ENCODE measurements at regions not wholly inside any gene's neighbourhood (a gene's known extent, or its start where the extent isn't known, plus 50 kb on each side); places are given as distances from the start of the nearest gene placed in this dataset.
"Not testable (repeated sequence)": the region's sequence is repeated elsewhere in the genome, so short reads cannot be mapped to it uniquely, and the experiment has no call there.

DNA sequence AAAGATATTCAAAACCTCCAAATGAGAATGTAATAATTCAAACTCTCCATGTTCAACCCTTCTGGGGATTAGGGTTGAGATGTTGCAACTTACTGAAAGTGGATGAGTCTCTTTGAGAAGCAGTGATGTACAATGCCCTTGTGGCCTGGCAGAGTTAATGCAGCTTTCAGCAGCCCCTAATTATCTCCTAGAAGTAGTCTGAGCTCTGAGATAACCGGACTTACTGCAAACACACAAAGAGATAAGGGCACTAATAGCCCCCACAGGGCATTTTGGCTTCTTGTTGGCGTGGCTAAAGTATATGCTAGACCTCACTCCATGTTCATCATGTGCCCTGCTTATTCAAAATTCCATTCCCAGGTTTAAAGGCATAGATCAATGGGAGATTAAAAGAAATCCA is 404.7 kb downstream of the NEBL start:
- no peak for DNase-seq (ENCODE audit: low read depth)

DNA sequence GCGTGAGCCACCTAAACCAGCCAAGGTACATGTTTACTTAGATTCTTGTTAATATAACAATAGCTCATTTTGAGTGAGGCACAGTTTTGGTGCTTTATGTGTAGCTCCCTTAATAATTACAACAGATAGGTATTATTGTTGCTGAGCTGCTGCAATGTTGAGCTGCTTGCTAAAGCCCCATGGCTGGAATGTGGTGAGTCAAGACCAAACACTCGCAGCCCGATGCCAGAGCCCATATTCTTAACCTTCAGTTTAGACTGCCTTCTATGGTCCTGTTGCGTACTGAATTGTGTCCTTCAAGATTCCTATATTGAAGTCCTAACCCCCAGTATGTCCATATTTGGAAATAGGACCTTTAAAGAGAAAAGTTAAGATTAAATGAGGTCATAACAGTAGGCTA is 407.1 kb downstream of the NEBL start:
- no peak for DNase-seq (ENCODE audit: low read depth)

DNA sequence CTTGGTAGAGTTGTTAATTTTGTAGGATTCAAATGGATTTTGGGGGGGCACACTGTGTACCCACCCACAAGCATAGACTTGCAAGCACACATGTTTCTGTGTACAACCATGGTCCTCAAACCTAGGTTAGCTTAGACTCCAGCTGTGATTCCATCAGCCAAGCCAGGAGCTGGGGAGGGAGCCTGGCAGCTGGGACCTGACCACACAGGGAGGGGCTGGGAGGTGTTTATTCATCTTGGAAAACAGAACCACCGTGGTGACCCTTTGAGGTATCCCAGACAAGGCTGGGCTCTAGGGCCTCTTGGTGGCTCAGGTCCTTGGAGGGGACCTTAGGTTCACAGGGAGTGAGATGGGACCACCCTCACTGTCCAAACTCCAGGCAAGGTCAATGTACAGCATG is 410.3 kb downstream of the NEBL start:
- no peak for DNase-seq (ENCODE audit: low read depth)

DNA sequence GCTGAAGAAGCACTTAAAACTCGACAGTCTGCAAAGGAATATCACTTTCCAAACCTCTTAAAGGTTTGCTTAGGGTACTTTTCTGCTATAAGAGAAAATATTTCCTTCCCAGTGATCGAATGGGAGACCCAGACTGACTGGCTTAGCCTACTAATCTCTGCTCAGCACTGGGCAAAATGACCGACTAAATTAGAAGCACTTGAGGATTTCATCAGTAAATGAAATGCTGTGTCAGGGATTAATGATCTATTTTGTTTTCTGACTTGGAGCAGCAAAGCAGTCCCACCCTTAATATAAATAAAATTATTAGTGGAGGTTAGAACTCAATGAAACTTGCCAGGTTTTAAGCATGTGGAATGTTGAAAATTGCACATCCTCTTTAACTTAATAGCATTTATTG is 411.6 kb downstream of the NEBL start:
- no peak for DNase-seq (ENCODE audit: low read depth)

DNA sequence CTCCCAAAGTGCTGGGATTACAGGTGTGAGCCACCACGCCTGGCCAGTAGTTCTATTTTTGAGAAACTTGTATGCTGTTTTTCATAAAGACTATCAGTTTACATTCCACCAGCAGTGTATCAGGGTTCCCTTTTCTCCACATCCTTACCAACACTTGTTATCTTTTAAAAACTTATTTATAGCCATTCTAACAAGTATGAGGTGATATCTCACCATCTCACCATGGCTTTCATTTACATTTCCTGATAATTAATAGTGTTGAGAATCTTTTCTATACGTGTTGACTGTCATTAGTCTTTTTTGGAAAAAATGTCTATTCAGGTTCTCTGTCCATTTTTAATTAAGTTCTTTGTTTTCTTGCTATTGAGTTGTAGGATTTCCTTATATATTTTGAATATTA is 416.1 kb downstream of the NEBL start:
- no peak for DNase-seq (ENCODE audit: low read depth)

DNA sequence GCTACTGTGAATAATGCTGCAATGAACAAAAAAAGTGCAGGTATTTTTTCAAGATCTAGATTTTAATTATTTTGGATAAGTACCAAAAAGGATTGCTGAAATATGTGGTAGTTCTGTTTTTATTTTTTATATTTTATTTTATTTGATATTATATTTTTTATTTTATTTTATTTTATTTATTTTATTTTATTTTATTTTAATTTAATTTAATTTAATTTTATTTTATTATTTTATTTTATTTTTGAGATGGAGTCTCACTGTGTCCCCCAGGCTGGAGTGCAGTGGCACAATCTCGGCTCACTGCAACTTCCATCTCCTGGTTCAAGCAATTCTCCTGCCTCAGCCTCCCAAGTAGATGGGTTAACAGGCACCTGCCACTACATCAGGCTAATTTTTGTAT is 416.5 kb downstream of the NEBL start:
- not testable (repeated sequence) for DNase-seq (ENCODE audit: low read depth)

DNA sequence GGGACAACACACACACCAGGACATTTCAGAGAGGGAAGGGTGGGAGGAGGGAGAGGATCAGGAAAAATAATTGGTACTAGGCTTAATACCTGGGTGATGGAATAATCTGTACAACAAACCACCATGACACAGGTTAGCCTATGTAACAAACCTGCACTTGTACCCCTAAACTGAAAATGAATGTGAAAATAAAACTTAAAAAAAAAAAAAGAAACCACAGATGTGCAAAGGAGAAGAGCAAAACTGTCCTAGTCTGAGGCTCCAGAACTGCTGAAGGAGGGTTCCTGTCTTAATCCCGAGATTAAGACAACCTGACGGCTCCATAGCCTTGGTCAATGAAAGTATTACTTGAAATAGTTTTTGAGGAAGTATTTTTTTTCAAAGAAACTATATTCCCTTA is 423.0 kb downstream of the NEBL start:
- DNase-seq (ENCODE audit: low read depth) = no peak

DNA sequence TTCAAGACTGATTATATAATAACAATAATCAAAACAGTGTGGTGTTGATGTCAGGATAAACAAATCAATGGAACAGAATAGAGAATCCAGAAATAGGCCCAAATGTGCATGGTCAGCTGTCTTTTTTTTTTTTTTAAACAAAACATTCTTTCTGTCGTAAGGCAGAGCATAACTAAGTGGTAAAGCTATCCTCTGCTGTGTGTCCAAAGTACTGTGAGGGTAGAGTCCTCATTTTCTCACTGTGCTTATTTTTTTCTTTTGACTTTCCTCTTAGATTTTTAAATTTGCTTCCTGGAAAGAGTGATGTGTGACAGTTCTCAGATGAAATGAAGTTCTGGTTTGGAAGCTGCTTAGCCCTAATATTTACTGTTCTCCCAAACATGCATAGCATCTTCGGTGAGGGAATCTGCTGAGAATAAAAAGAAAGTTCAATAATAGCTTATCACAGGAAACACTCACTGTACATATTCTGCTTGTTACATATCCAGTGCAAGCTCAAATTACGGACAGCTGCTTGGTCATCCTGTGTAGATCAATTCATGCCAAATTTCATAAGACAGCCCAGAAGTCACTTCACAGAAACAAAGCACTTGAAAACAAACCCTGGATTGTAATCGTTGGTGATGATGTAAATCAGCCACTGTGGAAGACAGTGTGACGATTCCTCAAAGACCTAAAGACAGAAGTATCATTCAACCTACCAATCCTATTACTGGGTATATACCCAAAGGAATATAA is 423.9 kb downstream of the NEBL start:
- no peak for DNase-seq (ENCODE audit: low read depth)

DNA sequence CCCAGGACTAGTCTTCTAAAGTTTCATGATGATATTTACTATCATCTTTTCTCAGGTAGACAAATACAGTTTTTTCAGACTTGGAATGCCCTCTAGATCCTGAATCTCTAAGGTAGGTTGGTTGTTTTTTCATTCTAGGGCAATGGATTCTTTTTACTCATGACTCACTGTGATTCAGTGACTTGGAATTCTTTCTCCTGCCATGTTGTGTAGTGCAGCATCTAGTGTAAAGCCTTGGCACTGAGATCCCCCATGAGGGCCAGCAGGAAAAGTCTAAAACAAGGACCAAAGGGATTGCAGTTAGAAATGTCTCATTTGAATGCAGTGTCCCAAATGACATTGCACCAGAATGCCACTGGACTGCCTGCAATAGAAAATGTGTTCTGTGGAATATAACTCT is 430.4 kb downstream of the NEBL start:
- peak; percentile 20 for DNase-seq (ENCODE audit: low read depth)

DNA sequence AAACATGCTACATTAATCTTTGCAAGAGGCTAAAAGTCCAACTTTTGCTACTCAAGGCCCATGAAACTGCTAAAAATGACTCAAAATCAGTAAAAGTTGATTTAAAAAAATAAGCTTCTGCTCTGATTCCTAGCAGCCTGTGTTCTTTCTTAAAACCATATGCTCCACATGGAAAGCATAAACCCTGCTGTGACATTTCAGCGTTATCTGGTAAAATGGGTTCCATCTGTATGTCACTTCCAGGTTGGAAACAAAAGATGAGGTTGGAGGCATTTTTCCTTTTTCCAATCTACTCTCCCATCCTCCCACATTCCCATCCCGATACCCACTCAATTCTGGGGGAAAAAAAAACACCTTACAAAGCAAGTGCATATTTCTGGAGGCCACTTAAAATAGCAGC is 439.5 kb downstream of the NEBL start:
- no peak for DNase-seq (ENCODE audit: low read depth)

DNA sequence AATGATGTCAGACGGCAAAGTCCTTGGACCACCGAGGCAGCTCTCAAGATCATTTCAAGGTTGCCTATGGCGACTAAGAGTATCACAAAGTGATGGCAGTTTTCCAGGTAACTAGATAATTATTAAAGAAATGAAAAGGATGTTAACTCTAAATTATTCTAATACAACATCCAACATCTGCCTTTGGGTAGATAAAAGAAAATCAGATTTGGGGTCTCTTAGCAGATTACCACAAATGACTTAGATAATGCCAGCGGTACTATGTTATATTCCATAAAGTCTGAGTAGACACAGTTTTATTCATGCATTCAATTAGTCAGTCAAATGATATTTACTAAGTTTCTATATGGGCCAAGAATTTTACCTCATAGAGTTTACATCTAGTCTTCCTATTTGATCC is 441.3 kb downstream of the NEBL start:
- no peak for DNase-seq (ENCODE audit: low read depth)

DNA sequence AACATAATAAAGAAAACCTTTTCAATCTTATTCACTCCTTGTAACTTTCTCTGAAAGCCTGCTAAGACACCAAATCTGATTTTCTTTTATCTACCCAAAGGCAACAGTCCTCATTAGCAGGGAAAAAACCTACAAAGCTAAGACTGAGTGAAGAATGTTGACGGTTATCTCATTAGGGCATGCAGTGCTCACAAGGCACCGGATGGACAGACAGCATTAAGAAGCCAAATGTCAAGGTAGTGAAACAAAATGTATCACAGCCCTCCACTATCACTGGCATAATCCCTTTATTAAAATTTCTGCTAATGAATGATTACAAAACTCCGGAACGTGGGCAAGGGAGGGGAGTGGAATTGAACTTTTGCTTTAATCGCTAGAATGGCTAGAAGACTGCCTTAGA is 442.8 kb downstream of the NEBL start:
- no peak for DNase-seq (ENCODE audit: low read depth)

DNA sequence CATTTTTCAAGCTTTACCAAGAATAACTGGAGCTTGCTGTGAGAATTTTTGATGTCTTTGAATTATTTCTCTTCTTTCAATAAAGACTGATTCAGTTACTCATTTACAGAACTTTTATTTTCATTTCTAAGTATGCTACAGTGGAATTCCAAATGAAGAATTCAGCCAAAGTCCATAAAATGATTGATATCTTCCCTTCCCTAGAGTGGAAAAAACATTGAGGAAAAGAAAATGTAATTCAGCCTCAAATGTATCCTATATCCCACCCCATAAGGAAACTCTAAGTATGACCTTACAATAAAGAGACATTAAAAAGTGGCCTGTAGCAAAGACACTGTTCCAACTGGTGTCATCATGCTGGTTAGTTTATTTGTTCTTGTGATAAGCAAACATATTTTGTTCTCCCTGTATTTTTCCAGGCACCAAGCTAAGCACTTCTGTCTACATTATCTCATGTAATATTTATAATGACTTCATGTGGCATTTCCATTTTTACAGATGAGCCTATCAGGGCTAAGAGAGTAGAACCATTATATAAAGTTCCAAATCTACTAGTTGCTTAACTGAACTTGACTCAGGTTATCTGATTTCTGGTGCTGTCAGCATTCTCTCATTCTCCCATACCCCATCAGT is 450.4 kb downstream of the NEBL start:
- no peak for DNase-seq (ENCODE audit: low read depth)

DNA sequence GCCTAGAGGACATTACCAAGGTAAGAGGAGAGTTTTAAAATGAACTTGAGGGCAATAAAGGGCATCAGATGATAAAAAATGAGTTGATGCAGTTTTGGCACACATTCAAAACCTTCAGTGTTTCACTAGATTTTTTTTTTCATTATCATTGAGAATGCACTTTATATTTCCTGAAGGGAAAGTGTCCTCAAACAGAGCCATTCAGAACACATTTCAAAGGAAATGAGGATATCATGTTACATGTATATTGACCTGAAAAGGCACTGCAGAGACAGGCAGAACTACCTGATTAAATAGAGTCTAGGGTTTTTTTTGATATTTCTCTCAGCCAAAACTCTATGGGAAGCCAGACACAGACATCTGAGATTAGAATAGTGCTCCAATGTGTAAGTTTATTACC is 454.0 kb downstream of the NEBL start:
- DNase-seq (ENCODE audit: low read depth) = no peak

DNA sequence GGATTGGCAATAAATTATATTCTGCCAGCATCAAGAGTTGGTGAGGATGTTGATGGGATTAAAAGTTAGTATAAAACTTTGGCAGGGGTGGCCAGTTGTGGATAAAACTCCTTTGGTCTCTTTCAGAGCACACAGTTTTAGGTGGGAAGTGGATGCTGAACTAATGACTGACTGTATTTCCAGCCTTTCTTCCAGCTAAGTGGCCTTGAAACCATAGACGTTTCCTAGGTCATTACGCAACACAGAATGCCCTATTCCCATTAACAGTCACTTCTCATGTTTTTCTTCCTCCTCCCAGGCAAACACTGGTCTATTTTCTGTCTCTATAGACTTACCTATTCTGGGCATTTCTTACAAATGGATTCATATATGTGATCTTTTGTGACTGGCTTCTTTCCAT is 467.4 kb downstream of the NEBL start:
- DNase-seq (ENCODE audit: low read depth) = no peak

DNA sequence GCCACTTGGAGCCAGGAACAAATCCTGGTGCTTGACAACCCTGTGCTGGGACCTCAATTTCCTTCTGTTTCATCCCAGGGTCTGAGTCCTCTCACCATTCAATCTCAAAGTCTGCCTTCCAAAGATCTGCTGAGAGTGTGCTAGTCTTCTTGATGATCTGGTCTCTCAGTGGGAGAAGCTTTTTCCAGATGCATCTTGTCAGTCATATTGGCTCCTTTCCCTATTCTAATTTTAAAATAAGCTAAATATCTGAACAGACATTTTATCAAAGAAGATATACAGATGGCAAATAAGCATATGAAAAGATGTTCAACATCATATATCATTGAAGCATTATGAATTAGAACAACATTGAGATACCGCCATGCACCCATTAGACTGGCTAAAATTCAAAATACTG is 469.3 kb downstream of the NEBL start:
- no peak for DNase-seq (ENCODE audit: low read depth)

DNA sequence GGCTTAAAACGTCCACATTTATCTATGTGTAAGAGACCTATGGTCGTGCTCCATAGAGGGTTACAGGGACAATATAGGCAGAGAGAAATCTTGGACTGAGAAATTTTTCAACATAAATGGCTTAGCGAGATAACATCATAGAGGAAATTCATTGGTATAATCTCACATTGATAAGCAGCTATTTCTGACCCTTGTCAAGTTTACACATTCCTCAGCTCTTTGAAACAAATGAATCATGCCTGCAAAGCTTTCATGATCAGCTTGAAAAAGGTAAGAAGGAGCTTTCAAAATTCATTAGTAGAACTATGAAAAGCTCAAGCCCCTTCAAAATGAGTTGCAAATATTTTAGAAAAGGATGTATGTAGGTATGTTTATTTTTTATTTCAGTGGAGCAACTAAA is 478.8 kb downstream of the NEBL start:
- DNase-seq (ENCODE audit: low read depth) = no peak

DNA sequence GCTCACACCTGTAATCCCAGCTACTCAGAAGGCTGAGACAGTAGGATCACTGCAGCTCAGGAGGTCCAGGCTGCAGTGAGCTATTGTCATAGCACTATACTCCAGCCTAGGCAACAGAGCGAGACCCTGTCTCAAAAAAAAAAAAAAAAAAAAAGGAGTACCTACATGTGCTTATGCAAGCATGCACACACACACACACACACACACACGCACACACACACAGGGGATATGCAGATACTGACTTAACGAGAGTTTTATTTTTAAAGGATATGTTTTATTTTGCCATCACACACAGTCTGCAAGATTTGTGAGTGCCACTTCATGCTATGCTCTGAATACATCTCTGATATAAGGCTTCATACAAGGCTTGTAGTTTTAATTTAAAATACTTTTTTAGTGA is 479.3 kb downstream of the NEBL start:
- DNase-seq (ENCODE audit: low read depth) = no peak

DNA sequence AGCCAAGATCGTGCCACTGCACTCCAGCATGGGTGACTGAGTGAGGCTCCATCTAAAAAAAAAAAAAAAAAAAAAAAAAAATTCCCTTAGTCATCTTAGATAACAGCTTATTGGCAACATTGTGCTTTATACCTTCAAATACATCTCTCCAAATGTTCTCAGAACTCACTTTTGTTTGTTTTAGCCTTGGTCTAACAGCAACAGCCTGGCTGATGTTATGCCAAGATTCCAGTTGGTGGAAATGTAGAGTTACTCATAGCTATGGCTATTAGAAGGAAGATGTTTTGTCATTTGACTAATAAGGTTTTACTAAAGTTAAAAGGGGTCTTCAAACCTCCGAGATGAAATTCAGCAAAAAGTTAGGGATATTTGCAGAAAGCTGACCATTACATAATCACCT is 481.4 kb downstream of the NEBL start:
- DNase-seq (ENCODE audit: low read depth) = no peak

DNA sequence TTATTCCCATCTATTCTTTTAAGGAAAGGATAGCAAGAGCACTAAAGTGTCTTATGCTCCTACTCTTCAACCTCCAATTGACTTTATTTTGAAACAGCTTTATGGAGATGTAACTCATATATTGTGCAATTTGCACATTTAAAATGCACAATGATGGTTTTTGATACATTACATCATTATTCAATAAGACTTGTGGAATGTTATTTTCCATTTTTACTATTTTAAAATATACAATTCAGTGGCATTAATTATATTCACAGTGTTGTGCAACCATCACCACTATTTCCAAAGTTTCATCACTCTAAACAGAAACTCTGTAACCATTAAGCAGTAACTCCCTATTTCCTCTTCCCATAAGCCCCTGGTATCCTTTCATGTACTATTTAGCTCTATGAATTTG is 489.8 kb downstream of the NEBL start:
- no peak for DNase-seq (ENCODE audit: low read depth)

DNA sequence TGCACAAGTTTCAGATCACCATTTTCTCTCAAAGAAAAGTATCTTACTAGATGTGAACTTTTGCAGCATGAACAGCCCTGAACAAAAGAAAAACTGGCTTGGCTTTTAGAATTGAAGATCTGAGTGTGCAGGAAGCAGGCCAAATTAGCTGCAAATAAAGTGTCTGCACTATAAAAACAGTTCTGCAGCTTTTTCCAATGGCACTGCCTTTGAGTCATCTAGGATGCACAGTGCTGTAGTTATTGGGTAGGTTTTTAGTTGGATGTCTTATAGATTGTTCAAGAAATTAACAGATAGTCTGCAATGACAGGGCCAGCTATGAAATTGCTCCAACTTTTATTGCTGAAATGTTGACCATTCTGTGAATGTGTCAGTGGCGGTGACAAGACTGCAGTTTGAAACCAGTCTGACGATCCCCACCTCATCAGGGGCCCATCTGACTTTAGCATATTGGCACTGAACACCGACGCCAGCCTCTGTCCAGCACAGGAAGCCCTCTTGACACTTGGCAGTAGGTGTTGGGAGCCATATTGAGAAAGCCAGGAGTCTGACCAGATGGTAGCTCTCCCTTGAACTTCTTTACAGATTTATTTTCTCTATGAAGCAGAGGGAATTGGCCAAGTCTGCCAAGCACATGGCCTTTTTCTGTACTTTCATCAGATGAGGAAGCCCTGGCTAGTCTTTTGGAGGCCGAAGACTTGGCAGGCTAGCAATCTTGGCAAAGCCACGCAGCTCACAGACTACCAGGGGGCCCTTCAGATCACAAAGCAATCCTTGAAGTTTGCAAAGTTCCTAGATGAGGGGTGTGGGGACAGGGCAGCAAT is 490.6 kb downstream of the NEBL start:
- no peak for DNase-seq (ENCODE audit: low read depth)

DNA sequence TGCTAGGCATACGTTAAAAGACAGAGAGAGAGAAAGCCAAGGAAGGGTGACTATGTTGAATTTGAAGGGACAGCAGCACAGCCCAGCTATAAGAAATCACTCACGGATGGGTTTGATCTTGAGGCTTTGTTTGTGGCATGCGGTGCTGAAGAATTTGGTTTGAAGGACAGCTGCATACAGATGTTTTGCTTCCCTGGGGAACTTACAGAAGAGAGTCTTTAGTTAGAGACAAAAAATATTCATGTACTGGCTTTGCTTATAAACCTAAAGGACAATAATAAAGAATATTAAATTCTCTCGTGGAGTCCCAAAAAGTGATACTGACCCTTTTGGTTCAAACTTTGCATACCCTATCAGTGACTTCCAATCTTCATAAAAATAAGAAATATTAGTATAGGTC is 491.4 kb downstream of the NEBL start:
- DNase-seq (ENCODE audit: low read depth) = no peak

DNA sequence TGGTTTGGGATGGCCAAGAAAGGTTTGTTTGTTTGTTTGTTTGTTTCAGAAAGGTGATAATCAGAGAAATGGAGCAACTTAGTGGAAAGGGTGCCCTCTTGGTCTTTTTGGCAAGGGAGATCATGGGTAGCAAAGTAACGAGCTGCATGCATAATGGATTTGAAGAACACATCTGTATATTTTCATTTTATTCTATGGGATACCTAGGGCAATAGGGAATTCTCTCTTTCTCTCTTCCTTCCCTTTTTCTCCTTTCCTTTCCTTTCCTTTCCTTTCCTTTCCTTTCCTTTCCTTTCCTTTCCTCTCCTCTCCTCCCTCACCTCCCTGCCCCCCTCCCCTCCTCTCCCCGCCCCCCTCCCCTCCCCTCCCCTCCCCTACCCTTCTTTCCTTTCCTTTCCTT is 492.1 kb downstream of the NEBL start:
- DNase-seq (ENCODE audit: low read depth) = no peak
